ENCODE measurements at regions not wholly inside any gene's neighbourhood (a gene's known extent, or its start where the extent isn't known, plus 50 kb on each side); places are given as distances from the start of the nearest gene placed in this dataset.

- TF ChIP-seq PRDM6 (tag by site-specific recombination; IDR thresholded peaks at IDR 0.05) (no peak), ZNF639 (tag by site-specific recombination; IDR thresholded peaks at IDR 0.05) (no peak), CTCF (tag by site-specific recombination; IDR thresholded peaks at IDR 0.05) (no peak), MZF1 (tag by site-specific recombination; IDR thresholded peaks at IDR 0.05; ENCODE audit: borderline replicate concordance) (no peak), SETDB1 (IDR thresholded peaks at IDR 0.05; ENCODE audit: insufficient read length, low read length) (no peak), ZNF169 (tag by site-specific recombination; IDR thresholded peaks at IDR 0.05) (no peak), ZNF561 (tag by site-specific recombination; IDR thresholded peaks at IDR 0.05; ENCODE audit: borderline replicate concordance) (no peak), ZNF76 (tag by site-specific recombination; IDR thresholded peaks at IDR 0.05; ENCODE audit: borderline replicate concordance, low read depth) (no peak), REST (tag by site-specific recombination; IDR thresholded peaks at IDR 0.05) (no peak), BCL11A (tag by site-specific recombination; IDR thresholded peaks at IDR 0.05; ENCODE audit: low read depth) (no peak)
Observed at GRCh38 chr3:76585794-76586392, 454.0 kb upstream of the ROBO2 start.
